ENCODE measurements at regions not wholly inside any gene's neighbourhood (a gene's known extent, or its start where the extent isn't known, plus 50 kb on each side); places are given as distances from the start of the nearest gene placed in this dataset.

DNA sequence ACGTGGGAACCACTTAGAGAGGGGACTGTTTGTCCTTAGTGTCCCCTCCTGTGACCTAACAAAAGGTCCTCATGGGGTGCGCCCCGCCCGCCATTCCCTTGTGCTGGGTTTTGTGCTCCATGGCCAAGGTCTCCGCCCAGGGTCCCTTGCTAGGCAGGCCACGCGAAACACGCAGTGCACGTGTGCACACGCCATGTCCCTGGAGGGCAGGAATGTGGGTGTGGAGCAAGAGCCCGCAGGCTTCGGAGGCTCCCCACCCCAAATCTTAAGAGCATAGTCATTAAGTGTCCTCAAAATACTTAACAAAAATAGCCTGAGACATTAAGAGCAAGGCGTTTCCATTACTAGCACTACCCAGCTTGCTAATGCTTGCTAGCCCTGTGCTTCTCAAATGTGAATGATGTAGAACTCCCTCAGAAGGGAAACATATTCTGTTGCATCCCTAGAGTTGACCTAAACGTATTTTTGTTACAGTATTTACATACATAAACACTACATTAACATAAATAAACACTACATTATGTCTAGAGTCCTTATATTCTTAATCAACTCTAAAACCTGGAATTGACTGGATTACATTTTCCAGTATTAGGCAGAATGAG is 117.6 kb upstream of the APCDD1 start:
- TF ChIP-seq CTCF (IDR thresholded peaks at IDR 0.05) = no peak
- no peak for TF ChIP-seq POLR2AphosphoS5 (IDR thresholded peaks at IDR 0.05; ENCODE audit: low read depth, low read length)
- TF ChIP-seq SIN3A (IDR thresholded peaks at IDR 0.05; ENCODE audit: borderline replicate concordance, insufficient read depth, low read depth, low read length) = no peak
- TF ChIP-seq REST (IDR thresholded peaks at IDR 0.05; ENCODE audit: insufficient read depth in 1 of 2, low read depth in 2 of 2, low read length in 1 of 2) = no peak
- no peak for TF ChIP-seq TCF7L2 (IDR thresholded peaks at IDR 0.05; ENCODE audit: low read depth, low read length)

All from Panc1 (cell line).